Naive thymus-derived CD4-positive, alpha-beta T cell (primary cell): ENCODE measurements at regions not wholly inside any gene's neighbourhood (a gene's known extent, or its start where the extent isn't known, plus 50 kb on each side); places are given as distances from the start of the nearest gene placed in this dataset.

Source experiments
- ATAC-seq: fragments of 150-1000 bp; cut with Tn5 transposase; 2 replicates; pipeline ENCODE4 v1.10.0; 2021; ENCODE audit warnings: mild to moderate bottlenecking, moderate library complexity
- CTCF ChIA-PET: fragments of 350-600 bp; sonication (Branson Sonifier 250); formaldehyde crosslinking; loops from one replicate; lab custom pipeline; 2021; ENCODE audit warnings: antibody characterized with exemption; lab: Charles Lee
- POLR2A ChIA-PET: fragments of 350-600 bp; sonication (Branson Sonifier 250); formaldehyde crosslinking; loops from one replicate; lab custom pipeline; 2021; ENCODE audit warnings: antibody characterized with exemption, inconsistent platforms; lab: Charles Lee
- DNase-seq, 9 donors: peaks; one replicate each; pipeline versions ENCODE4 v3.0.0 to v3.0.0-alpha.2; 2020 to 2022; ENCODE audit warnings: mixed read lengths in 1 of 9
- H3K27ac ChIP-seq: one replicate; pipeline ENCODE4 v1.7.0; 2013; ENCODE audit warnings: mild to moderate bottlenecking, low read depth, low read length, moderate library complexity
- H3K27me3 ChIP-seq, 2 donors: one replicate each; pipeline ENCODE4 v1.7.0; 2013; ENCODE audit warnings: low read length in 2 of 2, mild to moderate bottlenecking in 2 of 2, moderate library complexity in 2 of 2; ENCODE audit not compliant: control insufficient read depth in 2 of 2, insufficient read depth in 2 of 2
- H3K36me3 ChIP-seq, 3 experiments: 1 replicate in 2 of 3; 2 replicates in 1 of 3; pipeline ENCODE4 v1.7.0; 2013; ENCODE audit warnings: low read length in 3 of 3, mild to moderate bottlenecking in 3 of 3, moderate library complexity in 1 of 3; ENCODE audit not compliant: insufficient read depth in 3 of 3, control insufficient read depth in 2 of 3
- H3K4me1 ChIP-seq, 2 donors: one replicate each; pipeline ENCODE4 v1.7.0; 2013; ENCODE audit warnings: low read length in 2 of 2, mild to moderate bottlenecking in 2 of 2, moderate library complexity in 1 of 2; ENCODE audit not compliant: control insufficient read depth in 2 of 2, insufficient read depth in 2 of 2
- H3K4me3 ChIP-seq: 2 replicates; pipeline ENCODE4 v1.7.0; 2013; ENCODE audit warnings: mild to moderate bottlenecking, low read length
- H3K9me3 ChIP-seq, 3 experiments: 1 replicate in 2 of 3; 2 replicates in 1 of 3; pipeline ENCODE4 v1.7.0; 2013; ENCODE audit warnings: low read length in 3 of 3; ENCODE audit not compliant: control insufficient read depth in 2 of 3
- H3K27ac Mint-ChIP-seq, 9 donors: one replicate each; pipeline ENCODE4 v1.8.0; 2020 to 2022; ENCODE audit warnings: mixed read lengths in 9 of 9, mild to moderate bottlenecking in 8 of 9, moderate library complexity in 5 of 9, inconsistent platforms in 2 of 9
- H3K27me3 Mint-ChIP-seq, 5 donors: one replicate each; pipeline ENCODE4 v1.8.0; 2021 to 2022; ENCODE audit warnings: mixed read lengths in 5 of 5, mild to moderate bottlenecking in 1 of 5
- H3K36me3 Mint-ChIP-seq, 5 donors: one replicate each; pipeline ENCODE4 v1.8.0; 2020 to 2022; ENCODE audit warnings: mixed read lengths in 5 of 5, mild to moderate bottlenecking in 3 of 5, inconsistent platforms in 1 of 5
- H3K4me1 Mint-ChIP-seq, 7 donors: one replicate each; pipeline ENCODE4 v1.8.0; 2020 to 2022; ENCODE audit warnings: mixed read lengths in 7 of 7, mild to moderate bottlenecking in 3 of 7, inconsistent platforms in 1 of 7
- H3K4me3 Mint-ChIP-seq, 10 donors: one replicate each; pipeline ENCODE4 v1.8.0; 2020 to 2022; ENCODE audit warnings: mild to moderate bottlenecking in 10 of 10, mixed read lengths in 10 of 10, moderate library complexity in 6 of 10, inconsistent platforms in 2 of 10
- H3K9me3 Mint-ChIP-seq, 11 donors: one replicate each; pipeline ENCODE4 v1.8.0; 2020 to 2022; ENCODE audit warnings: mixed read lengths in 11 of 11, mild to moderate bottlenecking in 4 of 11, inconsistent platforms in 1 of 11, moderate library complexity in 1 of 11
- intact Hi-C, 2 donors: fragments of 100-400 bp; cut with micrococcal nuclease; formaldehyde crosslinking; loops; one replicate each; pipeline ENCODE4 v1.15.1; 2023

- Histone ChIP-seq H3K27me3 (no peaks in the 10 kb centered on the region), H3K36me3 (no peaks in the 10 kb centered on the region), H3K4me3 (no peak overlapping the region), H3K4me1 (no peaks in the 10 kb centered on the region), H3K27ac (no peak overlapping the region), H3K9me3 (no peaks in the 10 kb centered on the region)
- Mint-ChIP-seq H3K27ac (no peak overlapping the region), H3K4me1 (no peaks in the 10 kb centered on the region), H3K27me3 (peaks cover 0 to 4% (median 0%) of the 10 kb centered on the region in 5 donors), H3K4me3 (no peak overlapping the region), H3K9me3 (peaks cover 0 to 3% (median 0%) of the 10 kb centered on the region in 11 donors), H3K36me3 (no peaks in the 10 kb centered on the region)
- intact Hi-C loops: no loop called here
- ATAC-seq: no peak
- ChIA-PET CTCF (no interaction called here), POLR2A (no interaction called here)
- DNase-seq: no peak
These were observed 91.6 kb downstream of the HMX1 start for GRCh38 chr4:8780086-8780485.

GRCh38 chr4:8779490-8779932, 92.1 kb downstream of the HMX1 start:
- H3K27ac Mint-ChIP-seq: no peak overlapping the region
- no peak overlapping the region for H3K4me3 Mint-ChIP-seq
- peaks cover 0 to 3% (median 0%) of the 10 kb centered on the region in 11 donors for H3K9me3 Mint-ChIP-seq
- intact Hi-C loops: no loop called here
- H3K36me3 ChIP-seq: no peaks in the 10 kb centered on the region
- DNase-seq (no peak), ATAC-seq (no peak)
- H3K27me3 ChIP-seq: no peaks in the 10 kb centered on the region
- H3K9me3 ChIP-seq: no peaks in the 10 kb centered on the region
- CTCF ChIA-PET: no interaction called here
- no peak overlapping the region for H3K4me3 ChIP-seq
- POLR2A ChIA-PET: no interaction called here
- no peak overlapping the region for H3K27ac ChIP-seq
- no peaks in the 10 kb centered on the region for H3K4me1 Mint-ChIP-seq
- no peaks in the 10 kb centered on the region for H3K4me1 ChIP-seq
- peaks cover 0 to 4% (median 0%) of the 10 kb centered on the region in 5 donors for H3K27me3 Mint-ChIP-seq
- no peaks in the 10 kb centered on the region for H3K36me3 Mint-ChIP-seq

- Histone ChIP-seq H3K4me3 (no peak overlapping the region), H3K27ac (no peak overlapping the region), H3K27me3 (no peaks in the 10 kb centered on the region), H3K9me3 (no peaks in the 10 kb centered on the region), H3K36me3 (no peaks in the 10 kb centered on the region), H3K4me1 (no peaks in the 10 kb centered on the region)
- no peak overlapping the region for H3K27ac Mint-ChIP-seq
- DNase-seq (no peak), ATAC-seq (no peak)
- H3K36me3 Mint-ChIP-seq: no peaks in the 10 kb centered on the region
- CTCF ChIA-PET: no interaction called here
- POLR2A ChIA-PET: no interaction called here
- H3K27me3 Mint-ChIP-seq: peaks cover 0 to 4% (median 0%) of the 10 kb centered on the region in 5 donors
- H3K4me1 Mint-ChIP-seq: peaks cover 0 to 2% (median 0%) of the 10 kb centered on the region in 7 donors
- H3K9me3 Mint-ChIP-seq: peaks cover 0 to 3% (median 0%) of the 10 kb centered on the region in 11 donors
- no peak overlapping the region for H3K4me3 Mint-ChIP-seq
- intact Hi-C loops: no loop called here
These were observed 92.9 kb downstream of the HMX1 start for GRCh38 chr4:8778760-8779159.

- POLR2A ChIA-PET: no interaction called here
- no peaks in the 10 kb centered on the region for H3K9me3 ChIP-seq
- H3K27ac Mint-ChIP-seq: no peak overlapping the region
- no peak overlapping the region for H3K27ac ChIP-seq
- H3K4me3 Mint-ChIP-seq: no peak overlapping the region
- H3K4me3 ChIP-seq: no peak overlapping the region
- DNase-seq (no peak), ATAC-seq (no peak)
- intact Hi-C loops: no loop called here
- CTCF ChIA-PET: no interaction called here
- peaks cover 0 to 2% (median 0%) of the 10 kb centered on the region in 7 donors for H3K4me1 Mint-ChIP-seq
- H3K36me3 Mint-ChIP-seq: no peaks in the 10 kb centered on the region
- no peaks in the 10 kb centered on the region for H3K4me1 ChIP-seq
- H3K9me3 Mint-ChIP-seq: peaks cover 0 to 3% (median 0%) of the 10 kb centered on the region in 11 donors
- H3K27me3 Mint-ChIP-seq: peaks cover 0 to 4% (median 0%) of the 10 kb centered on the region in 5 donors
- H3K27me3 ChIP-seq: no peaks in the 10 kb centered on the region
- H3K36me3 ChIP-seq: no peaks in the 10 kb centered on the region
These were observed 93.3 kb downstream of the HMX1 start for GRCh38 chr4:8778291-8778690.

GRCh38 chr4:8777320-8778196, 94.1 kb downstream of the HMX1 start:
- Histone ChIP-seq H3K27me3 (no peaks in the 10 kb centered on the region), H3K27ac (no peak overlapping the region), H3K4me3 (no peak overlapping the region), H3K9me3 (no peaks in the 10 kb centered on the region), H3K36me3 (no peaks in the 10 kb centered on the region), H3K4me1 (no peaks in the 10 kb centered on the region)
- CTCF ChIA-PET: no interaction called here
- Mint-ChIP-seq H3K4me1 (peaks cover 0 to 2% (median 0%) of the 10 kb centered on the region in 7 donors), H3K4me3 (no peak overlapping the region), H3K27ac (no peak overlapping the region), H3K27me3 (peaks cover 0 to 4% (median 0%) of the 10 kb centered on the region in 5 donors), H3K36me3 (no peaks in the 10 kb centered on the region), H3K9me3 (peaks cover 0 to 3% (median 0%) of the 10 kb centered on the region in 11 donors)
- intact Hi-C loops: no loop called here
- ATAC-seq (no peak), DNase-seq (no peak)
- POLR2A ChIA-PET: no interaction called here

GRCh38 chr4:8776366-8776765, 95.3 kb downstream of the HMX1 start:
- Mint-ChIP-seq H3K4me1 (peaks cover 0 to 2% (median 0%) of the 10 kb centered on the region in 7 donors), H3K27me3 (peaks cover 0 to under 1% (median 0%) of the 10 kb centered on the region in 5 donors), H3K36me3 (no peaks in the 10 kb centered on the region), H3K4me3 (no peak overlapping the region), H3K27ac (no peak overlapping the region), H3K9me3 (peaks cover 0 to 3% (median 0%) of the 10 kb centered on the region in 11 donors)
- no peaks in the 10 kb centered on the region for H3K9me3 ChIP-seq
- no peaks in the 10 kb centered on the region for H3K27me3 ChIP-seq
- H3K36me3 ChIP-seq: no peaks in the 10 kb centered on the region
- H3K4me3 ChIP-seq: no peak overlapping the region
- ATAC-seq (no peak), DNase-seq (no peak)
- ChIA-PET POLR2A (no interaction called here), CTCF (no interaction called here)
- intact Hi-C loops: no loop called here
- no peaks in the 10 kb centered on the region for H3K4me1 ChIP-seq
- no peak overlapping the region for H3K27ac ChIP-seq
